HFF-Myc (cell line): ENCODE measurements at regions not wholly inside any gene's neighbourhood (a gene's known extent, or its start where the extent isn't known, plus 50 kb on each side); places are given as distances from the start of the nearest gene placed in this dataset.

ENCODE experiments used
- DNase-seq: peaks from one replicate; pipeline ENCODE4 v3.0.0-alpha.2; 2011; ENCODE audit warnings: low read depth; ENCODE audit errors: extremely low read depth
- H3K4me3 ChIP-seq: replicated peaks from 2 replicates; pipeline ENCODE4 v1.5.1; 2011; ENCODE audit warnings: low read depth, mild to moderate bottlenecking, control low read depth, low read length
- CTCF ChIP-seq: IDR thresholded peaks from 2 replicates; pipeline ENCODE4 v1.5.1; 2012; ENCODE audit warnings: mild to moderate bottlenecking, low read depth, low read length, control low read depth; ENCODE audit errors: missing control alignments

- H3K4me3 ChIP-seq: no peak overlapping the region
- no peak for TF ChIP-seq CTCF
- DNase-seq: no peak
Measured at GRCh38 chr13:69459346-69459745, 648.3 kb upstream of the ATXN8OS start.

GRCh38 chr13:69458013-69458412 is 649.6 kb upstream of the ATXN8OS start:
- H3K4me3 ChIP-seq: no peak overlapping the region
- TF ChIP-seq CTCF: no peak
- DNase-seq: no peak

GRCh38 chr13:69450245-69450644 is 657.4 kb upstream of the ATXN8OS start:
- H3K4me3 ChIP-seq: no peak overlapping the region
- TF ChIP-seq CTCF: no peak
- no peak for DNase-seq

GRCh38 chr13:69425235-69425634 is 682.4 kb upstream of the ATXN8OS start:
- TF ChIP-seq CTCF: no peak
- no peak for DNase-seq
- H3K4me3 ChIP-seq: no peak overlapping the region

- DNase-seq: no peak
- no peak overlapping the region for H3K4me3 ChIP-seq
- TF ChIP-seq CTCF: no peak
Measured at GRCh38 chr13:69423844-69424243, 683.8 kb upstream of the ATXN8OS start.

GRCh38 chr13:69418319-69418718 is 689.3 kb upstream of the ATXN8OS start:
- H3K4me3 ChIP-seq: no peak overlapping the region
- no peak for TF ChIP-seq CTCF
- DNase-seq: no peak

- TF ChIP-seq CTCF: no peak
- H3K4me3 ChIP-seq: no peak overlapping the region
- no peak for DNase-seq
Measured at GRCh38 chr13:69410761-69411160, 696.9 kb upstream of the ATXN8OS start.
